AG04450 (cell line): ENCODE measurements at regions not wholly inside any gene's neighbourhood (a gene's known extent, or its start where the extent isn't known, plus 50 kb on each side); places are given as distances from the start of the nearest gene placed in this dataset.

Source experiments
- CTCF ChIA-PET: fragments of 300-600, 350-600 bp; formaldehyde crosslinking; extraction: SDS; loops from one replicate; lab custom pipeline; 2022; ENCODE audit warnings: antibody characterized with exemption, inconsistent platforms; lab: Charles Lee
- POLR2A ChIA-PET: fragments of 350-600 bp; formaldehyde crosslinking; extraction: SDS; loops from one replicate; lab custom pipeline; 2021; ENCODE audit warnings: antibody characterized with exemption, inconsistent platforms; lab: Yijun Ruan, JAX
- DNase-seq: peaks from one replicate; pipeline ENCODE4 v3.0.0-alpha.2; 2011; ENCODE audit warnings: low read depth, low spot score
- H3K27ac ChIP-seq: one replicate; pipeline ENCODE4 v1.5.1; 2012; ENCODE audit warnings: low read depth, low read length, control low read depth
- H3K27me3 ChIP-seq: one replicate; pipeline ENCODE4 v1.6.0; 2012; ENCODE audit warnings: low read length; ENCODE audit not compliant: control insufficient read depth, insufficient read depth
- H3K4me3 ChIP-seq: 2 replicates; pipeline ENCODE4 v1.5.1; 2011; ENCODE audit warnings: mild to moderate bottlenecking, low read depth, low read length, control low read depth
- H3K9me3 ChIP-seq: 2 replicates; pipeline ENCODE4 v1.5.1; 2012; ENCODE audit warnings: low read length; ENCODE audit not compliant: control insufficient read depth, insufficient read depth
- TF ChIP-seq, protein P1 (sequence below): IDR thresholded peaks from 2 replicates; pipeline ENCODE4 v1.5.1; 2011; ENCODE audit warnings: low read depth, low read length, control low read depth, inconsistent platforms

DNA sequence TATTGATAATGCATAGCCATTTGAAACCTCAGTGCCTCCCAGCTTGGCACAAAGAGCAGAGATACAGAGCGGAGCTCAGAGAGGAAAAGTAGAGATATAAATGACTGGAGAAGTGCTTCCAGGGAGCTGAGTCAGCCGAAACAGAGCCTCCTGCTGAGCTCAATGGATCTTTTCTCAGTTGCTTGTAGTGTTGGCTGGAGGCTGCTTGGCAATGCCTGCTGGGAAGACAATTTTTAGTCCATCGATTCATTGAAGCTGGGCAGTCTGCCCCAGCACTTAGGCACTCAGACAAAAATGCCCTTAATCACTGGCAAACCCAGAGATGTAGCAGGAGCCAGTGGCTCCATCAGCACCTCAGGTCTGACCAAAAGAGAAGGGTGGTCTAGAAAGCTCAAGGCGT is 81.3 kb upstream of the SETBP1 start:
- POLR2A ChIA-PET: no interaction called here

DNA sequence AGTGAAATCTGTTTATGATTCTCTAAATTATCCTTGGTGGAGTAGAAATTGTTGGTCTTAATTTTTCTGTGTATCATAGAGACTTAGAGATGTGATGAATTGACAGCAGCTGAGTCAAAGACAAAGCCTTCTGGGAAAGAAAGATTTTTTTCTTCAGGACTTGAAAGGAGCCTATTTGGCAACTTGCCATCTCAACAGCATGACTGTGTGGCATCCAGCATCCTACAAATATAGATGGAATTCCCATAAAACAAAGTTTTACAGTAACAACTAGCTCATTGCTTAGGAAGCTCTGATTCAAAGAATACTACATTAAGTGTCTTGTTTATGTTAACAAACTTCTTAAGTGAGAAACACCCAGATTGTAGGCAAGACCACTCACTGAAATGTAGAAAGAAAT is 79.2 kb upstream of the SETBP1 start:
- Histone ChIP-seq H3K4me3 (no peak overlapping the region), H3K27me3 (no peaks in the 10 kb centered on the region), H3K27ac (no peak overlapping the region), H3K9me3 (no peaks in the 10 kb centered on the region)
- no peak for DNase-seq
- TF ChIP-seq, protein P1, sequence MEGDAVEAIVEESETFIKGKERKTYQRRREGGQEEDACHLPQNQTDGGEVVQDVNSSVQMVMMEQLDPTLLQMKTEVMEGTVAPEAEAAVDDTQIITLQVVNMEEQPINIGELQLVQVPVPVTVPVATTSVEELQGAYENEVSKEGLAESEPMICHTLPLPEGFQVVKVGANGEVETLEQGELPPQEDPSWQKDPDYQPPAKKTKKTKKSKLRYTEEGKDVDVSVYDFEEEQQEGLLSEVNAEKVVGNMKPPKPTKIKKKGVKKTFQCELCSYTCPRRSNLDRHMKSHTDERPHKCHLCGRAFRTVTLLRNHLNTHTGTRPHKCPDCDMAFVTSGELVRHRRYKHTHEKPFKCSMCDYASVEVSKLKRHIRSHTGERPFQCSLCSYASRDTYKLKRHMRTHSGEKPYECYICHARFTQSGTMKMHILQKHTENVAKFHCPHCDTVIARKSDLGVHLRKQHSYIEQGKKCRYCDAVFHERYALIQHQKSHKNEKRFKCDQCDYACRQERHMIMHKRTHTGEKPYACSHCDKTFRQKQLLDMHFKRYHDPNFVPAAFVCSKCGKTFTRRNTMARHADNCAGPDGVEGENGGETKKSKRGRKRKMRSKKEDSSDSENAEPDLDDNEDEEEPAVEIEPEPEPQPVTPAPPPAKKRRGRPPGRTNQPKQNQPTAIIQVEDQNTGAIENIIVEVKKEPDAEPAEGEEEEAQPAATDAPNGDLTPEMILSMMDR: no peak
- ChIA-PET POLR2A (no interaction called here), CTCF (interaction anchor here (1.5 kb wide), 2 partner anchors 22 to 980 kb away, joined by 3 to 4 read pairs; no protein-coding TSS in a partner anchor)

More for the DNA sequence above, 81.3 kb upstream of the SETBP1 start:
- no peak for DNase-seq
- CTCF ChIA-PET: interaction anchor here (0.7 kb wide), 1 partner anchor 1354 kb away, joined by 3 read pairs; no protein-coding TSS in a partner anchor
- no peaks in the 10 kb centered on the region for H3K27me3 ChIP-seq
- TF ChIP-seq, protein P1: no peak
- H3K9me3 ChIP-seq: no peaks in the 10 kb centered on the region
- no peak overlapping the region for H3K27ac ChIP-seq
- H3K4me3 ChIP-seq: no peak overlapping the region

DNA sequence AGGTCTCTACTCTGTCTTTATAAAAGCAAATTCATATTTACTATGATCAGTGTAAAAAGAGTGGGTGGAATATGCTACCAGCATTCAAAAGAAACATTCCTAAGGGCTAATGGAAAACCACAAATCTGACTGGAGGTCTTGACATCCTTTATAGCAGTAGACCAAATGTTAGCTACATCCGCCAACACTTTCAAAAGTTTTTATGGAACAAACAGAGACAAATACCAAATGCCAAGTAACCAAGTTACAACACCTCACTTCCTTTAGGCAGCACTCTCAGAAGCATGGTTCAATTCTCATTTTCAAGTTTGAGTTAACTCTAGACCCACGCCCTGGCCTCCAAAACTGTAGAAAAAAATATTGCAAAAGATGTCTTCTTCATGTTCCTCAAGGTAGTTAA is 78.3 kb upstream of the SETBP1 start:
- TF ChIP-seq, protein P1: no peak
- Histone ChIP-seq H3K27ac (no peak overlapping the region), H3K27me3 (no peaks in the 10 kb centered on the region), H3K4me3 (no peak overlapping the region), H3K9me3 (no peaks in the 10 kb centered on the region)
- DNase-seq: no peak
- ChIA-PET POLR2A (no interaction called here), CTCF (interaction anchor here (1.2 to 1.5 kb wide), 3 partner anchors 23 to 981 kb away, joined by 3 to 4 read pairs (median 3); no protein-coding TSS in a partner anchor)

DNA sequence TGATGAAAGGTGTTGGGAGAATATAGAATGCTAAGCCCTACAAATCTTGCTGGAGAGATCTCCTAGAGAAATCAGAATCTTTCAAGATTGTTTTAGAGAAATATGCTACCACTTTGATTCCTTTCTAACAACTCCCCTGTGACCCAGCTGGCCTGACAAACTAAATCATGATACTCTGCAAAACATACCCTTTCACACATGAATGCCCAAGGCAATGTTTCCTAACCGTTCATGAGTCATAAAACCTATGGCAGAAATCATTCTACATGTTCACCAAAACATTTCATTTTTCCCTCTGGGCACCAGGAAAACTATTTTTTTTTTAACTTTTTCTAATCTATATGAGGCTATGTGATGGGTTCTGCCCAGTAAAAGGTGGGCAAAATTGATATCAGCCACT is 77.8 kb upstream of the SETBP1 start:
- TF ChIP-seq, protein P1: no peak
- ChIA-PET CTCF (interaction anchor here (1.2 to 1.5 kb wide), 2 partner anchors 610 to 982 kb away, joined by 3 read pairs; no protein-coding TSS in a partner anchor), POLR2A (no interaction called here)
- DNase-seq: no peak
- Histone ChIP-seq H3K27ac (no peak overlapping the region), H3K4me3 (no peak overlapping the region), H3K9me3 (no peaks in the 10 kb centered on the region), H3K27me3 (no peaks in the 10 kb centered on the region)

DNA sequence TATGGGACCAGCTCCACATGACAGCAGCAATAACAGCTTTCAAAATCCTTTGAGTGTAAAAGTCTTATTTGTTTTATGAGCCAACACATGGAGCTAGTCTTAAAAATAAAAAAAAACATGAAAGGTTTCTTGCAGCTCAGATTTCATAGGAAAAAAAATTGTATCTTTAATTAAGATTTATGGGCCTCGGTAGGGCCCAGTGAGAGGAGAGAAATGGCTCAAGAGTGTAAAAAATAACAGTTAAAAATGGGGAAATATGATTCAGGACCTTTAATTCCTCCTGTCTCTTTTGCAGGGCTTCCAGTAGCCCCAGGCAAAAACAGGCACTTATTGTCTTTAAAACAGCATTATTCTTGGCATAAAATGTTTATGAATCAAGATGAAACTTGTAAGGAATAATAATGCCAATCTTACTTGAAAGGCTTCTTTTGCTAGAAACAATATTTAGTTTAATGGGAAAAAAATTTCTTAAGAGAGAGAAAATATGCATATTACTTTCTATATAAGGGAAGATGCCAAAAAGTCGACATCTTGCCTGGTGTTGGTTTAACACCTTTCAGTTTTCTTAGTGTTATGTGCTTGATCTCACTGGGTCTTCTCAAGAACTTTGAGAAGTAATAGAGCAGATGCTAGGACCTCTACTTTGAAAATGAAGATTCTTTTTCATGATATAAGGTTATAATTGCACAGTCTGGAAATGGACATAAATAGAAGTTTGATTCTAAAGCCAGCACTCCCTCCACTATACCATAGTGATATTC is 71.3 kb upstream of the SETBP1 start:
- Histone ChIP-seq H3K9me3 (no peaks in the 10 kb centered on the region), H3K27me3 (no peaks in the 10 kb centered on the region), H3K27ac (no peak overlapping the region), H3K4me3 (no peak overlapping the region)
- ChIA-PET POLR2A (no interaction called here), CTCF (no interaction called here)
- TF ChIP-seq, protein P1: no peak
- DNase-seq: no peak
